Suprapubic skin (tissue), 3 donors: ENCODE measurements at regions not wholly inside any gene's neighbourhood (a gene's known extent, or its start where the extent isn't known, plus 50 kb on each side); places are given as distances from the start of the nearest gene placed in this dataset.

Experiments
- CTCF ChIP-seq, 2 donors: fragments of 200-600 bp in 1 of 2; fragments of 450-650 bp in 1 of 2; sonication (generic) in 1 of 2; IDR thresholded peaks; one replicate each; pipeline ENCODE4 v1.5.1; 2016 to 2019; ENCODE audit warnings: antibody characterized with exemption in 2 of 2, mild to moderate bottlenecking in 1 of 2, moderate library complexity in 1 of 2
- POLR2AphosphoS5 ChIP-seq, 3 donors: sonication (generic); formaldehyde crosslinking; IDR thresholded peaks; one replicate each; pipeline ENCODE4 v1.6.1; 2017; ENCODE audit warnings: antibody characterized with exemption in 3 of 3

- TF ChIP-seq POLR2AphosphoS5 (IDR thresholded peaks at IDR 0.05): no peak
- no peak for TF ChIP-seq CTCF (IDR thresholded peaks at IDR 0.05)
These were observed 182.1 kb upstream of the HHIP start for GRCh38 chr4:144463896-144464295.
